ENCODE measurements at regions not wholly inside any gene's neighbourhood (a gene's known extent, or its start where the extent isn't known, plus 50 kb on each side); places are given as distances from the start of the nearest gene placed in this dataset.
"Not testable (repeated sequence)": the region's sequence is repeated elsewhere in the genome, so short reads cannot be mapped to it uniquely, and the experiment has no call there.

DNA sequence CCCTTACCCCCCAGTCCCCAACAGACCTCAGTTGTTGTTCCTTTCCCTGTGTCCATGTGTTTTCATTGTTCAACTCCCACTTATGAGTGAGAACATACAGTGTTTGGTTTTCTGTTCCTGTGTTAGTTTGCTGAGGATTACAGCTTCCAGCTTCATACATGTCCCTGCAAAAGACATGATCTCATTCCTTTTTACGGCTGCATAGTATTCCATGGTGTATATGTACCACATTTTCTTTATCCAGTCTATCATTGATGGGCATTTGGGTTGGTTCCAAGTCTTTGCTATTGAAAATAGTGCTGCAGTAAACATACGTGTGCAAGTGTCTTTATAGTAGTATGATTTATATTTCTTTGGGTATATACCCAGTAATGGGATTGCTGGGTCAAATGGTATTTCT is 87.8 kb upstream of the TANK start:
- TF ChIP-seq POLR2A (IDR thresholded peaks at IDR 0.05): not testable (repeated sequence)
- TF ChIP-seq, protein P1, sequence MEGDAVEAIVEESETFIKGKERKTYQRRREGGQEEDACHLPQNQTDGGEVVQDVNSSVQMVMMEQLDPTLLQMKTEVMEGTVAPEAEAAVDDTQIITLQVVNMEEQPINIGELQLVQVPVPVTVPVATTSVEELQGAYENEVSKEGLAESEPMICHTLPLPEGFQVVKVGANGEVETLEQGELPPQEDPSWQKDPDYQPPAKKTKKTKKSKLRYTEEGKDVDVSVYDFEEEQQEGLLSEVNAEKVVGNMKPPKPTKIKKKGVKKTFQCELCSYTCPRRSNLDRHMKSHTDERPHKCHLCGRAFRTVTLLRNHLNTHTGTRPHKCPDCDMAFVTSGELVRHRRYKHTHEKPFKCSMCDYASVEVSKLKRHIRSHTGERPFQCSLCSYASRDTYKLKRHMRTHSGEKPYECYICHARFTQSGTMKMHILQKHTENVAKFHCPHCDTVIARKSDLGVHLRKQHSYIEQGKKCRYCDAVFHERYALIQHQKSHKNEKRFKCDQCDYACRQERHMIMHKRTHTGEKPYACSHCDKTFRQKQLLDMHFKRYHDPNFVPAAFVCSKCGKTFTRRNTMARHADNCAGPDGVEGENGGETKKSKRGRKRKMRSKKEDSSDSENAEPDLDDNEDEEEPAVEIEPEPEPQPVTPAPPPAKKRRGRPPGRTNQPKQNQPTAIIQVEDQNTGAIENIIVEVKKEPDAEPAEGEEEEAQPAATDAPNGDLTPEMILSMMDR (IDR thresholded peaks at IDR 0.05): not testable (repeated sequence)
